Skin epidermis (tissue), 12 donors: ENCODE measurements at regions not wholly inside any gene's neighbourhood (a gene's known extent, or its start where the extent isn't known, plus 50 kb on each side); places are given as distances from the start of the nearest gene placed in this dataset.

Source experiments
- H3K27ac ChIP-seq, 21 experiments: fragments of 200-600 bp; sonication (generic) in 11 of 21; one replicate each; pipeline ENCODE4 v1.5.0; 2020; ENCODE audit warnings: mild to moderate bottlenecking in 3 of 21, inconsistent platforms in 2 of 21, moderate library complexity in 2 of 21
- H3K4me3 ChIP-seq, 7 experiments: fragments of 200-600 bp; sonication (generic) in 2 of 7; one replicate each; pipeline ENCODE4 v1.5.0; 2020; ENCODE audit warnings: inconsistent platforms in 2 of 7, mild to moderate bottlenecking in 2 of 7, moderate library complexity in 1 of 7

DNA sequence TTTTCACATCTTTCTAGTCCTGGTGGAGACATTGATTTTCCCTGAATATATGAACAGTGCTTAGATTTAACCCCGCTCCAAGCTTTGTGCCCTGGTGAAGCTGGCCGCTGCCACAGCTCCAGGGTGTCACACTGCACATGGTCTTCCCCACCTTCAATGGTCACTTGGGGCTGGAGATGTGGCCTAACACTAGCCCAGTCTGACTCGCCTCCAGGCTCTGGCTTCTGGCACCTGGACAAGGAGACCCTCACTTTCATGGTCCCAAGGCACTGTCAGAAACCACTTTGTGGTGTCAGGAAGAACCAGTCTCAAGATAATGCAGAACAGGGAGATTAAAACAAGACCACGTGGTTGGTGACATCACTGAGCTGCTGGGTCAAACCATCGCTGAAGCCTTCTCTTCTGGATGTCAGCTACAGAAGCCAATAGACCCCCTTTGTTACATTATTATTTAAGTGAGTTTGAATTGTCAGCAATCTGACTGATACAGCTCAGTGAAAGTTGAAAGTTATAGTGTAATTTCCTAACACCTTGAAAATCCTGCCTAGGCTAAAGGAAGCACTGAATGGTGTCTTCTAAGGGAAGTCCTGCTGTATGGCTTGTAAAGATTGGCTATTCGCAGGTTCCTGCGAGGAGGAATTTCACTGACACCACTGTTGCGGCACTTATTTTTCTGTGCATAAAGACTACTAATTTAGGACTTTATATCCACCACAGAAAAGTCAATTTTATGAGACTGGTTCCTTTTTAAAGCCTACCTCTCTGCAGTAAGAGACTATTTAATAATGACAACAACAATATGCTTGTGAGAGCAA, 55.0 kb upstream of the CTDP1 start:
- Histone ChIP-seq H3K27ac (peak overlapping the region in 9 of 21 experiments; percentile 4 to 64 (median 39)), H3K4me3 (no peak overlapping the region)

- Histone ChIP-seq H3K4me3 (no peak overlapping the region), H3K27ac (peak overlapping the region in 7 of 21 experiments; percentile 12 to 78 (median 44))
These were observed 54.2 kb upstream of the CTDP1 start for GRCh38 chr18:79625195-79625923.

- no peak overlapping the region for H3K4me3 ChIP-seq
These were observed 53.6 kb upstream of the CTDP1 start for GRCh38 chr18:79625924-79626561.

DNA sequence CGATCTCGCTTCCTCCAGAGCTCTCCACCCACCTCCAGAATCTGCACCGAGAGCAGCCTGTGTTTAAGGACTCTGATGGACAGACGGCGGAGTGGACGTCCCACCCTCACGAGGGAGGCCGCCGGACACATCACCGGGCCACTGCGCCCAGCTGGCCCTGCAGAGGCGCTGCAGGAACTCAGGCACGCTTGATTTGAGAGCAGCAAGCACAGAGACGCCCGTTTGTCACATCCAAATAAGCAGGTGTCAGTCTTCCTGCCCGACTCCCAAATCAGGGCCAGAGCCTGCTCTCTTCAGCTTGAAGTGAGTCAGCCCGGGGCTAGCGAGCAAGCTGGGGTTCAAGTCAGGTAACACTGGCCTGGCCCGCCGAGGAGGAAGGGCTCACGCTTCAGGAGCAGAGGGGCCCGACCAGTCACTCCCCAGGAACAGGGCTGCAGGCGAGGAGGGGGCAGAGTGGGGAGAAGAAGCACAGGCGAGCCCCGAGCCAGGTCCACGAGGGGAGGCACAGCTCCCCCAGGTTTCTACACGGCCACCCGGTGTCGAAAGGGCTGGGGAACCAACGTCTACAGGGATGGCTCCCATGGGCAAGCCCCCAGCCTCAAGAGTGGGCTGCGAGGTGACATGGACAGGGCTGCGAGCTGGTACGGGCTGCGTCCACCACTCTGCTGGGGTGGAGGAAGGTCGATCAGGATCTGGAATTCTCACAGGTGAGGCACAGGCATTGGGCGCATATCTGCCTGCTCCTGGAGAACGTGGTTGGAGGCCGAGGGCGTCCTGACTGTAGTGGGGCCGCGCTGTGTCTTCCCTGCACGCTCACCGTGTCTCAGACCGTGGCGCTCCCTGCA, 52.5 kb upstream of the CTDP1 start:
- Histone ChIP-seq H3K4me3 (no peak overlapping the region), H3K27ac (no peak overlapping the region)

More at GRCh38 chr18:79625924-79626561, 53.6 kb upstream of the CTDP1 start:
- peak overlapping the region in 4 of 21 experiments; percentile 7 to 78 (median 49) for H3K27ac ChIP-seq

DNA sequence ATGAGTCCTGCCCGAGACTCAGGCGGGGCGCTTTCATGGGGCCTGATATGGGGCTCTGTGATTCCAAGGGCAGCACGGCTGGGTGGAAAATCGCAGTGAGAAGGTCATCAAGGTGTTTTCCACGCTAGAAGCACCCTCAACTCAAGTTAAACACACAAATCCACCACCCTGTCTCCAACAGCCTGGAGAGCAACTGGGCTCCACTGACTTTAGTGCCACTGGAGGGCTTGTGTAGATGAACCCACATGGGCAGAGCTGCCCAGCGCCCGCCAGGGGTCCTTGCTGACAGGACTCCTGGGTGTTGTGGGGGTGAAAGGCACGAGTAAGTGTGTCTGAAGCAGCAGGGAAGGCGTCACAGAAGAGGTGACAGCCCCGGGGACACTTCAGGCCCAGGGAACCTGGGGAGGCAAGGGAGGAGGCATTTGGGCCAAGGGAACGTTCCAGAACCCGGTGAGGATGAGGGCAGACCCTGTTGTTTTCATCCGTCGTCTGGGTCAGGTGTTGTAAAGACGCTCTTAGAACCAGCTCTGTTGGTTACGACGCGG, 51.8 kb upstream of the CTDP1 start:
- no peak overlapping the region for H3K27ac ChIP-seq
- no peak overlapping the region for H3K4me3 ChIP-seq

- Histone ChIP-seq H3K27ac (no peak overlapping the region), H3K4me3 (no peak overlapping the region)
These were observed 51.0 kb upstream of the CTDP1 start for GRCh38 chr18:79628416-79629248.

- H3K4me3 ChIP-seq: no peak overlapping the region
- no peak overlapping the region for H3K27ac ChIP-seq
These were observed 50.4 kb upstream of the CTDP1 start for GRCh38 chr18:79629249-79629558.

- no peak overlapping the region for H3K4me3 ChIP-seq
- no peak overlapping the region for H3K27ac ChIP-seq
These were observed 50.0 kb upstream of the CTDP1 start for GRCh38 chr18:79629606-79630005.
